Epidermal melanocyte (primary cell): ENCODE measurements at regions not wholly inside any gene's neighbourhood (a gene's known extent, or its start where the extent isn't known, plus 50 kb on each side); places are given as distances from the start of the nearest gene placed in this dataset.
A peak's percentile ranks its signal among the peaks of the same experiment; 100 is the strongest.
"Not testable (repeated sequence)": the region's sequence is repeated elsewhere in the genome, so short reads cannot be mapped to it uniquely, and the experiment has no call there.

ENCODE experiments used
- DNase-seq: peaks from one replicate; pipeline ENCODE4 v3.0.0; 2011; ENCODE audit warnings: low spot score; ENCODE audit not compliant: insufficient read length

DNA sequence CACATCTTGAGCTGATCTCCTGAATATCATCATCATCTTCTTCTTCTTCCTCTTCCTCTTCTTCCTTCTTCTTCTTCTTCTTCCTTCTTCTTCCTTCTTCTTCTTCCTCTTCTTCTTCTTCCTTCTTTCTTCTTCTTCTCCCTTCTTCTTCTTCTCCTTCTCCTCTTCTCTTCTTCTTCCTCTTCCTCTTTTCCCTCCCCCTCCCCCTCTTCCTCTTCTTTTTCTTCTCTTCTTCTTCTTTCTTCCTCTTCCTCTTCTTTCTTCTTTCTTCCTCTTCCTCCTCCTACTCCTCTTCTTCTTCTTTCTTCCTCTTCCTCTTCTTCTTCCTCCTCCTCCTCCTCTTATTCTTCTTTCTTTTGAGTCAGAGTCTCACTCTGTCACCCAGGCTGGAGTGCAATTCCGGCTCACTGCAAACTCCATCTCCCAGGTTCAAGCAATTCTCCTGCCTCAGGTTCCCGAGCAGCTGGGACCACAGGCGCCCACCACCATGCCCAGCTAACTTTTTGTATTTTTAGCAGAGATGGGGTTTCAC, 197.9 kb upstream of the NANOGP8 start:
- DNase-seq, result no peak

GRCh38 chr15:35281515-35281914, 196.4 kb upstream of the NANOGP8 start:
- DNase-seq, result no peak

- DNase-seq, result no peak
These were observed 194.7 kb upstream of the NANOGP8 start for GRCh38 chr15:35279811-35280210.

DNA sequence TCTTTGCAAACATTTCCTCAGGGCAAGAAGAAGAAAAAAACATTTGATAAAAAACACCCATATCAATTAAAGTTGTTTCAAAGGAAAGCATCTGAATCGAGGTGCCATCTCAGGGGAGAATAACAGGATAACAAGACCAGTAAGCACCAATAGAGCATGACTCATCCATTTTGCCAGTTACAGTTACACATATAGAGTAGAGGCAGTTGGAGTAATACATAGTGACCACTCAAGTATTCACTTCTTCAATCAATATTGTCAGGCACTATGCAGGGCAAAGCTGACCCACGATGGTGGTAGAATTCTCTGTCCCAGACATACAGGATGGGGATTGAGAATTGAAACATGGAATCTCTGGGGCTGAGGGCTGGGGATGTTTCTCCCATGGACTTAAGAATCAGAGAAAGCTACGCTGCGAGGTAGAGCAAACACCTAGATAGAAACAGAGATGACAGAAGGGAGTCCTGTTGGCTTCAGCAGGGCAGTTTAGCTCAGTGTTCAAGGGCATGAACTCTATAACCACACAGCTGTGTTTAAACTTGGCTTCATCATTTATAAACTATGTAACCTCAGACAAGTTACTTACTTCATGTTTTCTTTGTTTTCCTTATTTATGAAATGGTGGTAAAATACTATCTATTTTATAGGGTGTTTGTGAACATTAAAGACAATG, 186.4 kb upstream of the NANOGP8 start:
- DNase-seq, result no peak

- no peak for DNase-seq
These were observed 175.8 kb upstream of the NANOGP8 start for GRCh38 chr15:35260941-35261340.

DNA sequence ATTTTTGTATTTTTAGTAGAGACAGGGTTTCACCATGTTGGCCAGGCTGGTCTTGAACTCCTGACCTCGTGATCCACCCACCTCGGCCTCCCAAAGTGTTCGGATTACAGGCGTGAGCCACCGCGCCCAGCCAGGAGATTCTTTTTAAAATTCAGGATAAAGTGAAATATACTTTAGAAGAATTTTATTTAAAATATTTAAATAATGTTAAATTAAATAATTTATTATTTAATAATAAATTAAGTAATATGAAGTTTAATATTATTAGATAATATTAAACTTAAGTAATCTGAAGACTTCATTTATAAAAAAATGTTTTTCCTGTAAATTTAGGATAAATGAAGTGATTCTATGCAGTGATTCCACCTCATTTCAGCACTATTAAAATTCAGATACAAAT, 175.2 kb upstream of the NANOGP8 start:
- DNase-seq, result not testable (repeated sequence)

DNA sequence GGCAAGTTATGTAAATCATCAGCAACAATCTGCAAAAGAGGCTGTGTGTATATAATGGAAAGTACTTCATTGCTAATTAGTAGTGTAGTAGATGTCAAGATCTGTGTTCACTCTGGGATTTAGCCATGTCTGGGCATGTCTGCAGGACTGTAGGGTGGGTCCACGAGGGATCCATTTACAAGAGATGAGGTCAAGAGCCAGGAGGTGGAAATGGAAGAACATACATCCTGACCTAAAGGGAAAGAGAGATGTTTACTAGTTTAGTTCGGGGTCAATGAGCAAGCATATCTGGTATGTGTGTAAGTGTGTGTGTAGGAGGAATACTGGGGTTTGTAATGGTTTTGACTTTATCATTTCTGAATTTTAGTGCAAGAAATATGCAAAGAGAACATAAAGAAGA, 171.5 kb upstream of the NANOGP8 start:
- DNase-seq, result no peak

DNA sequence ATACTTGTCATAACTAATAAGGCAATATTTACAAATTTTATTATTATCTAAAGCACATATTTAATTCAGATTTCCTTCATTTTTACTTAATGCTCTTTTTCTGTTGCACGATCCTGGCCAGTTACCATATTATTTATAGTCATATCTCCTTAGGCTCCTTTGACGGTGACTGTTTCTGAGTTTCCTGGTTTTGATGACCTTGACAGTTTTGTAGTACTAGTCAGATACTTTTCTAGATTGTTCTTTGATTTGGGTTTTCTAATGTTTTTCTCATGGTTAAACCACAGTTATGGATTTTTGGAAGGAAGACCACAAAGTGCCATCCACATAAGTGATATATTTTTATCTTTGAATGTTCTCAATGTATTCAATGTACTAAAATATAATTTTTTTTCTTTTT, 171.0 kb upstream of the NANOGP8 start:
- no peak for DNase-seq

DNA sequence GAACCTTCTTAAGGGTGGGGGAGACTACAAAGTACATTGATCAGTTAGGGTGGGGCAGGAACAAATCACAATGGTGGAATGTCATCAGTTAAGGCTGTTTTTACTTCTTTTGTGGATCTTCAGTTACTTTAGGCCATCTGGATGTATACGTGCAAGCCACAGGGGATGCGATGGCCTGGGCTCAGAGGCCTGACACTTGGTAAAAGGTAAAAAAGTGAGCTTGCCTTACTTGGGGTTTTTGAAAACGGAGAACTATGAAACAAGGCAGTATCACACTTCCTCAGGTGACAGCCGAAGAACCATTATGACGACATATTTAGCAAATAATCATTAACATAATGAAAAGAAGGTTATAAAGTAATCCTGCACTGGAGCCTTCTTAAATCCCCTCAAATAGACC, 169.8 kb upstream of the NANOGP8 start:
- DNase-seq, result not testable (repeated sequence)

DNA sequence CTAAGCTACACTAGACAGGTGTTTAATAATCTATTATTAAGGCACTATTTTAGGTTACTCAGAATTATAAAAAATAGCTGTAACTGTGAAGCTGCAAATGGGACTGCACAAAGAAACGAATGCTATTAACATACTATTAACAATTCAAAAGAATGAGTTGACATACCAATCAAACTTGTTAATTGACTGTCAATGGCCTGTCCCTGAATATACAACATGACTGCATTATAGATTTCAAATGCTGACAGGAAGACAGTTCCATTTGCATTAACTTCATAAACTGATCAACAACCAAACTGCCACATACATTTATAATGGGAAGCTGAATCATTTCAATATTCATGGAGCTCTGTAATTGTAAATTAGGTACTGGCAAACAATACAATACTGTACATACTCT, 169.0 kb upstream of the NANOGP8 start:
- no peak for DNase-seq

DNA sequence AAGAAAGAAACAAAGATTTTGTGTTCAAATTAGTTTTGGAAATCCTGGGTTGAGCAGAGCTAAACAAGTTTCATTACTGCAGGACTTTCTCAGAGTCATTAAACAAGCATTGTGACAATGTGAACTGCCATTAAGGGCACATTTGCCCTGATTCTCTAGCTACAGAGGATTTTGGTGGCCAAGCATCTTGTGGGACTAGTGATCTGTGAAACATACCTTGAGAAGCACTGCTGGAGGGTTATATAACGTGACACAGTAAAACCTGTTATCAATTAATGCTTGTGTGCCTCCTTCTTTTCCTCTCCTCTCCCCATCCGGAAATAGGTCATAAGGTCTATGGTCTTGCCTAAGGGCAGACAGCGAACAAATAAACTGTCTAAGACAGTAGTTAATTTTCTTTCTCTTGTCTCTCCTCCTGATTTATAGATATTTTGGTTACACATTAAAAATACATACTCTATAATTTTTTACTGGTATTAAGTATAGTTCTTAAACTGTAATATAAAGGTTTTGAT, 167.3 kb upstream of the NANOGP8 start:
- peak; percentile 36 for DNase-seq

GRCh38 chr15:35247150-35247549, 162.1 kb upstream of the NANOGP8 start:
- DNase-seq, result no peak

GRCh38 chr15:35246451-35246850, 161.4 kb upstream of the NANOGP8 start:
- DNase-seq, result no peak

DNA sequence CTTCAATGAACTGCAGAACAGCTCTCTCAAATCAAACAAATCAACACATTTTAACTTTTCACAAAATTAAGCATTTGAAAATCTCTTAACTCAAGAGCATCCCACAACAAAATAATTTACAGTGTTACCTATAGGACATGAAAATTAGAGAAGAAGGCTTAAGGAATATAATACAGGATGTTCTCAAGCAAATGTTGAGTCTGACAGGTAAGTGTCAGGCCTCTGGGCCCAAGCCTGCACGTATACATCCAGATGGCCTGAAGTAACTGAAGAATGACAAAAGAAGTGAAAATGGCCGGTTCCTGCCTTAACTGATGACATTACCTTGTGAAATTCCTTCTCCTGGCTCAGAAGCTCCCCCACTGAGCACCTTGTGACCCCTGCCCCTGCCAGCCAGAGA, 160.6 kb upstream of the NANOGP8 start:
- not testable (repeated sequence) for DNase-seq

- DNase-seq, result no peak
These were observed 159.1 kb upstream of the NANOGP8 start for GRCh38 chr15:35244227-35244626.

DNA sequence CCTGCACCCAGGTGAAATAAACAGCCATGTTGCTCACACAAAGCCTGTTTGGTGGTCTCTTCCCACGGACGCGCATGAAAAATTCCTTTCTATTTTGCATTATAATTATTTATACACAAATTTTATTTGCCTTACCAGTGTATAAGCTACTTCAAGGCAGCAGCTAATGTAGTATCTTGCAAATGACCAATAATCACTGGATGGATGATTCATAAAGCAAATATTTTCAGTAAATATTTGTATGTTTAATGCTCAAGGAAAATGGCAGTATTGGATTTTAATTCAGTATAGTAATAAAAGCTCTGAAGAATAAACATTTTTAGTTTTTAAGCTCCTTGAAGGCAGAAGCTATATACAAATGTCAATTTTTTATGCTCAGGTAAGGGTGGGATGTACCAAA, 158.7 kb upstream of the NANOGP8 start:
- no peak for DNase-seq

DNA sequence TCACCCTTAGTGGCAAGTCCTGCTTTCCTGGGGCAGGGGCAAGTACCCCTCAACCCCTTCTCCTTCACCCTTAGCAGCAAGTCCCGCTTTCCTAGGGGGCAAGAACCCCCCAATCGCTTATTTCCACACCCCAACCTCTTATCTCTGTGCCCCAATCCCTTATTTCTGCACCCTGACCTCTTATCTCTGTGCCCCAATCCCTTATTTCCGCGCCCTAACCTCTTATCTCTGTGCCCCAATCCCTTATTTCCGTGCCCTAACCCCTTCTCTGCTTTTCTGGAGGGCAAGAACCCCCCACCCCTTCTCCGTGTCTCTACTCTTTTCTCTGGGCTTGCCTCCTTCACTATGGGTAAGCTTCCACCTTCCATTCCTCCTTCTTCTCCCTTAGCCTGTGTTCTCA, 154.6 kb upstream of the NANOGP8 start:
- not testable (repeated sequence) for DNase-seq

GRCh38 chr15:35238448-35238847, 153.4 kb upstream of the NANOGP8 start:
- not testable (repeated sequence) for DNase-seq

- DNase-seq, result no peak
These were observed 144.0 kb upstream of the NANOGP8 start for GRCh38 chr15:35229085-35229484.

- DNase-seq, result no peak
These were observed 133.1 kb upstream of the NANOGP8 start for GRCh38 chr15:35218215-35218614.

DNA sequence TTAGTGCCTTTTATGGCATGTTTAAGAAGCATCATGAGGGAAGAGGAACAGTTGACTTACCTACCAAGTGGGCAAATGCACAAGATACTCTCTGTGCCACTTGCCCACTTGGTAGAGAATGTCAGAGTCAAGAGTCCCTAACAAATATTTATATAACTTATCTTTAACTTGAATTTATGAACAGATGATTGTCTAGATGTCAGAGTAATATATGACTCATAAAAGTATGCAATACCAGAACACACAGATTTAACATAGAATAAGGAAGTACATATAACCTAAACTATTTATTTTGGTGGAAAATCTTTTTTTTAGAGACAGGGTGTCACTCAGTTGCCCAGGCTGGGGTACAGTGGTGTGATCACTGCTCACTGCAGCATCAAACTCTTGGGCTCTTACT, 130.0 kb upstream of the NANOGP8 start:
- no peak for DNase-seq

GRCh38 chr15:35211240-35211902, 126.3 kb upstream of the NANOGP8 start:
- peak; percentile 23 for DNase-seq

- DNase-seq, result no peak
These were observed 125.3 kb upstream of the NANOGP8 start for GRCh38 chr15:35210370-35210769.
